SK-N-SH (cell line): ENCODE measurements at regions not wholly inside any gene's neighbourhood (a gene's known extent, or its start where the extent isn't known, plus 50 kb on each side); places are given as distances from the start of the nearest gene placed in this dataset.
A peak's percentile ranks its signal among the peaks of the same experiment; 100 is the strongest.

Experiments
- CTCF ChIA-PET: fragments of 300-600, 350-600 bp; formaldehyde crosslinking; extraction: SDS; loops from one replicate; lab custom pipeline; 2021; lab: Yijun Ruan, JAX
- POLR2A ChIA-PET: fragments of 350-600 bp; sonication (Branson Sonifier 250); formaldehyde crosslinking; extraction: SDS; loops from one replicate; lab custom pipeline; 2020; ENCODE audit warnings: antibody characterized with exemption, inconsistent platforms; lab: Yijun Ruan, JAX
- DNase-seq: peaks from one replicate; pipeline ENCODE4 v3.0.0; 2012
- H2AFZ ChIP-seq: fragments of 200-600 bp; sonication (generic); 2 replicates; pipeline ENCODE4 v1.8.1; 2016; ENCODE audit warnings: antibody characterized with exemption, mild to moderate bottlenecking, low read depth
- H3F3A ChIP-seq: fragments of 200-600 bp; sonication (generic); replicated peaks from 2 replicates; pipeline ENCODE3; 2016; ENCODE audit warnings: antibody characterized with exemption, mild to moderate bottlenecking; ENCODE audit not compliant: insufficient read depth
- H3K27ac ChIP-seq, 2 experiments: fragments of 200-500 bp in 1 of 2; fragments of 200-600 bp in 1 of 2; sonication (Bioruptor generic) in 1 of 2; sonication (generic), shearing (Covaris generic) in 1 of 2; 2 replicates each; pipeline versions ENCODE4 v1.5.1 to v1.6.1; 2014 to 2016; ENCODE audit warnings: low read depth in 2 of 2, inconsistent platforms in 1 of 2, low read length in 1 of 2, mild to moderate bottlenecking in 1 of 2, mixed read lengths in 1 of 2
- H3K27me3 ChIP-seq: fragments of 200-600 bp; sonication (generic), shearing (Covaris generic); 2 replicates; pipeline ENCODE4 v1.6.1; 2016; ENCODE audit warnings: mixed run types; ENCODE audit not compliant: insufficient read depth
- H3K36me3 ChIP-seq, 2 experiments: fragments of 200-500 bp in 1 of 2; fragments of 200-600 bp in 1 of 2; sonication (Bioruptor generic) in 1 of 2; sonication (generic) in 1 of 2; replicated peaks in 1 of 2; 2 replicates each; pipeline versions ENCODE3 to v1.5.1; 2014 to 2016; ENCODE audit warnings: low read length in 1 of 2, mild to moderate bottlenecking in 1 of 2; ENCODE audit not compliant: insufficient read depth in 2 of 2, control insufficient read depth in 1 of 2
- H3K4me1 ChIP-seq, 2 experiments: fragments of 200-500 bp in 1 of 2; fragments of 200-600 bp in 1 of 2; sonication (Bioruptor generic) in 1 of 2; sonication (generic), shearing (Covaris generic) in 1 of 2; 2 replicates each; pipeline versions ENCODE4 v1.5.1 to v1.6.1; 2014 to 2016; ENCODE audit warnings: low read depth in 1 of 2, low read length in 1 of 2, mixed run types in 1 of 2; ENCODE audit not compliant: insufficient read depth in 2 of 2, control insufficient read depth in 1 of 2
- H3K4me2 ChIP-seq: fragments of 200-600 bp; sonication (generic), shearing (Covaris generic); 2 replicates; pipeline ENCODE4 v1.6.1; 2017; ENCODE audit warnings: mixed run types
- H3K4me3 ChIP-seq, 2 experiments: fragments of 200-500 bp in 1 of 2; fragments of 200-600 bp in 1 of 2; sonication (Bioruptor generic) in 1 of 2; sonication (generic), shearing (Covaris generic) in 1 of 2; 2 replicates each; pipeline versions ENCODE4 v1.5.1 to v1.8.1; 2014 to 2016; ENCODE audit warnings: low read depth in 2 of 2, inconsistent platforms in 1 of 2, low read length in 1 of 2, mild to moderate bottlenecking in 1 of 2, mixed read lengths in 1 of 2, moderate library complexity in 1 of 2
- H3K79me2 ChIP-seq: fragments of 200-600 bp; sonication (generic); 2 replicates; pipeline ENCODE4 v1.8.1; 2017; ENCODE audit warnings: mild to moderate bottlenecking; ENCODE audit not compliant: insufficient read depth
- H3K9ac ChIP-seq: fragments of 200-600 bp; sonication (generic); 2 replicates; pipeline ENCODE4 v1.6.1; 2017; ENCODE audit warnings: mixed run types
- H3K9me2 ChIP-seq: fragments of 200-600 bp; sonication (generic); 2 replicates; pipeline ENCODE4 v1.6.1; 2017; ENCODE audit warnings: mixed run types
- H3K9me3 ChIP-seq: fragments of 200-600 bp; sonication (generic); 2 replicates; pipeline ENCODE4 v1.6.1; 2017; ENCODE audit warnings: mixed run types, mild to moderate bottlenecking, moderate library complexity
- H4K20me1 ChIP-seq: fragments of 200-600 bp; sonication (generic); 2 replicates; pipeline ENCODE4 v1.6.1; 2017; ENCODE audit warnings: mild to moderate bottlenecking, mixed run types; ENCODE audit not compliant: insufficient read depth
- CHD2 ChIP-seq: fragments of 150-350 bp; IDR thresholded peaks from 2 replicates; pipeline ENCODE4 v1.6.1; 2018; ENCODE audit warnings: low read length; ENCODE audit not compliant: partially characterized antibody
- EZH2phosphoT487 ChIP-seq: fragments of 200-600 bp; sonication (generic); IDR thresholded peaks from 2 replicates; pipeline ENCODE4 v1.6.1; 2017; ENCODE audit warnings: low read depth, mixed run types, mild to moderate bottlenecking, antibody characterized with exemption, moderate library complexity, borderline replicate concordance
- FOSL2 ChIP-seq: IDR thresholded peaks from 2 replicates; pipeline ENCODE4 v1.4.0; 2012; ENCODE audit warnings: low read depth, mild to moderate bottlenecking, moderate library complexity, borderline replicate concordance
- GATA2 ChIP-seq: sonication (generic); formaldehyde crosslinking; IDR thresholded peaks from 2 replicates; pipeline ENCODE4 v1.5.0; 2020; ENCODE audit warnings: mild to moderate bottlenecking, missing genetic modification reagents
- MEF2A ChIP-seq: IDR thresholded peaks from 2 replicates; pipeline ENCODE4 v1.4.0; 2012; ENCODE audit warnings: low read depth, borderline replicate concordance
- MXI1 ChIP-seq: IDR thresholded peaks from 2 replicates; pipeline ENCODE4 v1.6.1; 2012; ENCODE audit warnings: mild to moderate bottlenecking, low read depth, low read length, improper control_type of control experiment
- NFIC ChIP-seq: IDR thresholded peaks from 2 replicates; pipeline ENCODE4 v1.4.0; 2012; ENCODE audit warnings: borderline replicate concordance
- NRF1 ChIP-seq: IDR thresholded peaks from 2 replicates; pipeline ENCODE4 v1.6.1; 2012; ENCODE audit warnings: low read depth, mild to moderate bottlenecking, low read length
- POLR2AphosphoS5 ChIP-seq: IDR thresholded peaks from 2 replicates; pipeline ENCODE4 v1.6.1; 2012; ENCODE audit warnings: low read depth, low read length
- RXRA ChIP-seq: IDR thresholded peaks from 2 replicates; pipeline ENCODE4 v1.4.0; 2012; ENCODE audit warnings: low read depth, mild to moderate bottlenecking, borderline replicate concordance
- SIN3A ChIP-seq: IDR thresholded peaks from 2 replicates; pipeline ENCODE4 v1.6.1; 2012; ENCODE audit warnings: low read depth, mild to moderate bottlenecking, low read length, moderate library complexity, borderline replicate concordance
- TAF1 ChIP-seq: IDR thresholded peaks from 2 replicates; pipeline ENCODE4 v1.6.1; 2012; ENCODE audit warnings: low read depth, mild to moderate bottlenecking, low read length, moderate library complexity, borderline replicate concordance
- TCF12 ChIP-seq: IDR thresholded peaks from 2 replicates; pipeline ENCODE4 v1.4.0; 2012
- TEAD4 ChIP-seq: IDR thresholded peaks from 2 replicates; pipeline ENCODE4 v1.4.0; 2012; ENCODE audit warnings: mild to moderate bottlenecking, borderline replicate concordance; ENCODE audit not compliant: insufficient read depth
- WGBS: methylation state at CpG from one replicate; pipeline ENCODE4 v1.1.6; 2017; ENCODE audit warnings: low lambda C conversion rate; 5-methylcytosine and 5-hydroxymethylcytosine counted together
- TF ChIP-seq, protein P1 (sequence below): fragments of 150-350 bp; IDR thresholded peaks from 2 replicates; pipeline ENCODE4 v1.6.1; 2016; ENCODE audit warnings: mild to moderate bottlenecking, low read depth, low read length
- TF ChIP-seq, protein P2 (sequence below): IDR thresholded peaks from 2 replicates; pipeline ENCODE4 v1.4.0; 2012; ENCODE audit warnings: low read depth
- TF ChIP-seq, protein P3 (sequence below): IDR thresholded peaks from 2 replicates; pipeline ENCODE4 v1.6.1; 2012; ENCODE audit warnings: mild to moderate bottlenecking, low read depth, low read length, moderate library complexity
- TF ChIP-seq, protein P4 (sequence below): IDR thresholded peaks from 2 replicates; pipeline ENCODE4 v1.4.0; 2012; ENCODE audit warnings: low read depth, borderline replicate concordance
- TF ChIP-seq, protein P5 (sequence below): IDR thresholded peaks from 2 replicates; pipeline ENCODE4; 2012

DNA sequence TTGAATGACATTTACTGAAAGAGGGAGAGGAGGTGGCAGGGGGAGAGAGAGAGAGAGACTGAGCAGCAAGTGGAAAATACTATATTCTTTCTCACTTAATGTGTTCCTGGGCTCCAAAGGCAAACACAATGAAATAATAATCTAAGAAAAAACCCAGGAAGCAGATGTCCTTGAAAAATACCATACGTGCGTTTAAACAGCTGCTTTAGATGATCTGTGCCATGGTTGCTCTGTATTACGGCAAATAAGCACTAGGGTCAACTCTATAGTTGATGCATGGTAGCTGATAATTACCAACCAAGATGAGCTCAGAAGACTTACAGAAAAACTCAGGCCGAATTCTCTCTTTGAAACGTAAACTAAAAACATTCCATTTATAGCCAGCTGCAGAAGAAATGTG lies 410.3 kb upstream of the TBL1XR1 start:
- Histone ChIP-seq H3K79me2 (no peaks in the 10 kb centered on the region), H3K9me2 (no peaks in the 10 kb centered on the region), H3K27me3 (no peaks in the 10 kb centered on the region), H3K9ac (no peak overlapping the region), H2AFZ (no peak overlapping the region), H3K27ac (peak overlapping the region in 1 of 2 experiments; percentile 0; a peak in 2 of 4 replicates), H3K36me3 (no peaks in the 10 kb centered on the region), H3K4me2 (no peak overlapping the region), H3K4me3 (no peak overlapping the region), H3K9me3 (no peaks in the 10 kb centered on the region), H3F3A (no peaks in the 10 kb centered on the region), H3K4me1 (peaks cover 0 to 10% of the 10 kb centered on the region in 2 experiments; a peak in 3 of 4 replicates), H4K20me1 (no peaks in the 10 kb centered on the region)
- ChIA-PET CTCF (no interaction called here), POLR2A (interaction anchor here (0.7 kb wide), 1 partner anchor 120 kb away, joined by 3 read pairs; no protein-coding TSS in a partner anchor)
- DNase-seq: no peak
- TF ChIP-seq, protein P1, sequence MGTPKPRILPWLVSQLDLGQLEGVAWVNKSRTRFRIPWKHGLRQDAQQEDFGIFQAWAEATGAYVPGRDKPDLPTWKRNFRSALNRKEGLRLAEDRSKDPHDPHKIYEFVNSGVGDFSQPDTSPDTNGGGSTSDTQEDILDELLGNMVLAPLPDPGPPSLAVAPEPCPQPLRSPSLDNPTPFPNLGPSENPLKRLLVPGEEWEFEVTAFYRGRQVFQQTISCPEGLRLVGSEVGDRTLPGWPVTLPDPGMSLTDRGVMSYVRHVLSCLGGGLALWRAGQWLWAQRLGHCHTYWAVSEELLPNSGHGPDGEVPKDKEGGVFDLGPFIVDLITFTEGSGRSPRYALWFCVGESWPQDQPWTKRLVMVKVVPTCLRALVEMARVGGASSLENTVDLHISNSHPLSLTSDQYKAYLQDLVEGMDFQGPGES: no peak
- no peak for TF ChIP-seq TCF12
- no peak for TF ChIP-seq NFIC
- no peak for TF ChIP-seq MXI1
- TF ChIP-seq POLR2AphosphoS5: no peak
- TF ChIP-seq, protein P2, sequence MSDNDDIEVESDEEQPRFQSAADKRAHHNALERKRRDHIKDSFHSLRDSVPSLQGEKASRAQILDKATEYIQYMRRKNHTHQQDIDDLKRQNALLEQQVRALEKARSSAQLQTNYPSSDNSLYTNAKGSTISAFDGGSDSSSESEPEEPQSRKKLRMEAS: no peak
- no peak for TF ChIP-seq GATA2 (CRISPR knock-in tag)
- TF ChIP-seq SIN3A: no peak
- TF ChIP-seq CHD2: no peak
- 82% methylated on average over 5 of the region's 5 CpGs for WGBS

DNA sequence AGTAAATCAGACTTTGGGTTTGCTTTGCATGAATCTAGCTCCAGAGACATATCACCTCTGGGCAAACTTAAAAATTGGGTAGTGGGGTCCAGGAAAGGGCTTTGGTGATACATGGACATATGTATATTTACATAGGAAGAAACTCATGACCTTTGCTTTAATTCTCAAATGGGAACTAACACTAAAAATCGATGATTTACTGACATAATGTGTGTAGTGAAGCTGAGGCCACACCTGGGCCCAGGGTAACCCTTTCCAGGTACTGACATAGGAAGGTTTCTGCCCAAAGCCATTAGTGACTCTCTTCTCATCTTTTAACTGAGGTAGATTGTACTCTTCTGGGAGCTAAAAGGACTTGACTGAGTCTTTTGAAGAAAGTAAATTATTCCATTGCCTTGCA lies 411.2 kb upstream of the TBL1XR1 start:
- Histone ChIP-seq H3K4me1 (peaks cover 0 to 10% of the 10 kb centered on the region in 2 experiments; a peak in 3 of 4 replicates), H2AFZ (no peak overlapping the region), H3K4me2 (no peak overlapping the region), H3K4me3 (no peak overlapping the region), H4K20me1 (no peaks in the 10 kb centered on the region), H3K9me2 (no peaks in the 10 kb centered on the region), H3F3A (no peaks in the 10 kb centered on the region), H3K36me3 (no peaks in the 10 kb centered on the region), H3K27ac (no peak overlapping the region), H3K9me3 (no peaks in the 10 kb centered on the region), H3K9ac (no peak overlapping the region), H3K27me3 (no peaks in the 10 kb centered on the region), H3K79me2 (no peaks in the 10 kb centered on the region)
- ChIA-PET CTCF (no interaction called here), POLR2A (no interaction called here)
- DNase-seq: no peak
- 46% methylated on average over 1 of the region's 1 CpG for WGBS
- TF ChIP-seq, protein P3, sequence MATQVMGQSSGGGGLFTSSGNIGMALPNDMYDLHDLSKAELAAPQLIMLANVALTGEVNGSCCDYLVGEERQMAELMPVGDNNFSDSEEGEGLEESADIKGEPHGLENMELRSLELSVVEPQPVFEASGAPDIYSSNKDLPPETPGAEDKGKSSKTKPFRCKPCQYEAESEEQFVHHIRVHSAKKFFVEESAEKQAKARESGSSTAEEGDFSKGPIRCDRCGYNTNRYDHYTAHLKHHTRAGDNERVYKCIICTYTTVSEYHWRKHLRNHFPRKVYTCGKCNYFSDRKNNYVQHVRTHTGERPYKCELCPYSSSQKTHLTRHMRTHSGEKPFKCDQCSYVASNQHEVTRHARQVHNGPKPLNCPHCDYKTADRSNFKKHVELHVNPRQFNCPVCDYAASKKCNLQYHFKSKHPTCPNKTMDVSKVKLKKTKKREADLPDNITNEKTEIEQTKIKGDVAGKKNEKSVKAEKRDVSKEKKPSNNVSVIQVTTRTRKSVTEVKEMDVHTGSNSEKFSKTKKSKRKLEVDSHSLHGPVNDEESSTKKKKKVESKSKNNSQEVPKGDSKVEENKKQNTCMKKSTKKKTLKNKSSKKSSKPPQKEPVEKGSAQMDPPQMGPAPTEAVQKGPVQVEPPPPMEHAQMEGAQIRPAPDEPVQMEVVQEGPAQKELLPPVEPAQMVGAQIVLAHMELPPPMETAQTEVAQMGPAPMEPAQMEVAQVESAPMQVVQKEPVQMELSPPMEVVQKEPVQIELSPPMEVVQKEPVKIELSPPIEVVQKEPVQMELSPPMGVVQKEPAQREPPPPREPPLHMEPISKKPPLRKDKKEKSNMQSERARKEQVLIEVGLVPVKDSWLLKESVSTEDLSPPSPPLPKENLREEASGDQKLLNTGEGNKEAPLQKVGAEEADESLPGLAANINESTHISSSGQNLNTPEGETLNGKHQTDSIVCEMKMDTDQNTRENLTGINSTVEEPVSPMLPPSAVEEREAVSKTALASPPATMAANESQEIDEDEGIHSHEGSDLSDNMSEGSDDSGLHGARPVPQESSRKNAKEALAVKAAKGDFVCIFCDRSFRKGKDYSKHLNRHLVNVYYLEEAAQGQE: no peak
- no peak for TF ChIP-seq MEF2A
- TF ChIP-seq TAF1: no peak
- TF ChIP-seq NRF1: no peak
- TF ChIP-seq RXRA: no peak
- TF ChIP-seq, protein P2: no peak
- no peak for TF ChIP-seq GATA2 (CRISPR knock-in tag)
- TF ChIP-seq FOSL2: no peak
- no peak for TF ChIP-seq EZH2phosphoT487
- no peak for TF ChIP-seq MXI1
- TF ChIP-seq NFIC: no peak
- TF ChIP-seq TEAD4: no peak
- TF ChIP-seq, protein P4, sequence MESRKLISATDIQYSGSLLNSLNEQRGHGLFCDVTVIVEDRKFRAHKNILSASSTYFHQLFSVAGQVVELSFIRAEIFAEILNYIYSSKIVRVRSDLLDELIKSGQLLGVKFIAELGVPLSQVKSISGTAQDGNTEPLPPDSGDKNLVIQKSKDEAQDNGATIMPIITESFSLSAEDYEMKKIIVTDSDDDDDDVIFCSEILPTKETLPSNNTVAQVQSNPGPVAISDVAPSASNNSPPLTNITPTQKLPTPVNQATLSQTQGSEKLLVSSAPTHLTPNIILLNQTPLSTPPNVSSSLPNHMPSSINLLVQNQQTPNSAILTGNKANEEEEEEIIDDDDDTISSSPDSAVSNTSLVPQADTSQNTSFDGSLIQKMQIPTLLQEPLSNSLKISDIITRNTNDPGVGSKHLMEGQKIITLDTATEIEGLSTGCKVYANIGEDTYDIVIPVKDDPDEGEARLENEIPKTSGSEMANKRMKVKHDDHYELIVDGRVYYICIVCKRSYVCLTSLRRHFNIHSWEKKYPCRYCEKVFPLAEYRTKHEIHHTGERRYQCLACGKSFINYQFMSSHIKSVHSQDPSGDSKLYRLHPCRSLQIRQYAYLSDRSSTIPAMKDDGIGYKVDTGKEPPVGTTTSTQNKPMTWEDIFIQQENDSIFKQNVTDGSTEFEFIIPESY: no peak
- TF ChIP-seq POLR2AphosphoS5: no peak
- TF ChIP-seq, protein P5, sequence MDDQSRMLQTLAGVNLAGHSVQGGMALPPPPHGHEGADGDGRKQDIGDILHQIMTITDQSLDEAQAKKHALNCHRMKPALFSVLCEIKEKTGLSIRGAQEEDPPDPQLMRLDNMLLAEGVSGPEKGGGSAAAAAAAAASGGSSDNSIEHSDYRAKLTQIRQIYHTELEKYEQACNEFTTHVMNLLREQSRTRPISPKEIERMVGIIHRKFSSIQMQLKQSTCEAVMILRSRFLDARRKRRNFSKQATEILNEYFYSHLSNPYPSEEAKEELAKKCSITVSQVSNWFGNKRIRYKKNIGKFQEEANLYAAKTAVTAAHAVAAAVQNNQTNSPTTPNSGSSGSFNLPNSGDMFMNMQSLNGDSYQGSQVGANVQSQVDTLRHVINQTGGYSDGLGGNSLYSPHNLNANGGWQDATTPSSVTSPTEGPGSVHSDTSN: no peak
